GM18870 (cell line): ENCODE measurements at regions not wholly inside any gene's neighbourhood (a gene's known extent, or its start where the extent isn't known, plus 50 kb on each side); places are given as distances from the start of the nearest gene placed in this dataset.

ENCODE experiments used
- ATAC-seq: cut with Tn5 transposase; IDR thresholded peaks from one replicate; pipeline ENCODE4 v1.9.1; 2021; ENCODE audit warnings: moderate library complexity; ENCODE audit not compliant: unreplicated experiment

GRCh38 chr2:177314722-177315264 lies 50.3 kb upstream of the NFE2L2 start:
- no peak for ATAC-seq

DNA sequence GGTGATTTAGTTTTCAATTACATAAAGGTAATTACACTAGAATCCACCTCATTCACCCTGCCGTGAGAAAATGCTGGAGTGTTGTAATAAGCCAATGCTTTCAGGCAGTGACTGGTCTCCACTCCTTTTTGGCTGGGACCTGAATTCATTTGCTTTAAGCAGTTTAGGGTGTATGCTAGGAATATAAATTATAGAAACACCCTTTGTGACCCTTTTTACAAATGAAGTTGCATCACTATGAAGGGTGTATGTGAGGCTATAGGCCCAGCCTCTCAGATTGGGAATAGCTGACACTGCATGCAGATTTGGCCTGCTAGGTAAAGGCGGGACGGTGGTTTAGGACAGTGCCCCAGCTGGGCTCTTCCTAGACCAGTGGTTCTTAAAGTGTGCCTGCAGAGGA lies 50.8 kb upstream of the NFE2L2 start:
- no peak for ATAC-seq

GRCh38 chr2:177316756-177317155 lies 52.2 kb upstream of the NFE2L2 start:
- ATAC-seq: no peak

GRCh38 chr2:177317443-177317842 lies 52.9 kb upstream of the NFE2L2 start:
- no peak for ATAC-seq

GRCh38 chr2:177317857-177318256 lies 53.3 kb upstream of the NFE2L2 start:
- ATAC-seq: no peak

- ATAC-seq: no peak
Observed at GRCh38 chr2:177318613-177319012, 54.1 kb upstream of the NFE2L2 start.

DNA sequence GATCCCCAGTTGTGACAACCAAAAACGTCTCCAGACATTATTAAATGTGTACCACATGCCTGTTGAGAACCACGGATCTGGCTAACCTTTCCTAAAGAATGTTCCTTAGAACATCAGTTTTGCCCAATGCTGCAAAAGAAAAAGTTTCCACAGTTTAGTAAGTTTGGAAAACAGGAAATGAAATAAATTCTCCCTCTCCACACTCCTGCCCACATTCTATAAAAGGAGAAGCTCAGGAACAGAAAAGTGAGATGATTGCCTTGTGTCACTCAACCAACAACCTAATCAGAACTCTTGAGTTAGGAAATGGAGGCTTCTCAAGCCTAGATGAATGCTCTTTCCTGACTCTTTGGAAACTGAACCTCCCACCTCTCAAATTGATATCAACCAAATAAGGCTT lies 56.1 kb upstream of the NFE2L2 start:
- no peak for ATAC-seq

- ATAC-seq: no peak
Observed at GRCh38 chr2:177322801-177323261, 58.3 kb upstream of the NFE2L2 start.

- ATAC-seq: no peak
Observed at GRCh38 chr2:177324797-177325196, 60.3 kb upstream of the NFE2L2 start.

DNA sequence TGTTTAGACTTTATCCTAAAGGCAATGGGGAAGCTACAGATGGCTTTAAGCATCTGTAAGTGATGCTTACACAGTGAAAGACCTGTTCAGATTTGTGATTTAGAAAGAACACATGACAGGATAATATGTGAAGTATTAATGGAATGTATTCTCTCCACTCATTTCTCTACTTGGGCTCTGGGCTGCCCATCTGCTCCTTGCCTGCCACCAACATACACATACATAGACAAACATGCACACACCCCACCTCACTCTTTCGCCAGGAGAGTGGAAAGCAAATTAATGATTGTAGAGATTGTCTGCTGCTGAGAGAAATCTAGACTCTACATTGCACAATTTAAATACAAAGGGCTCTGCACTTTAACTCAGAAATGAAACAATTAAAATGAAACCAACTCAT lies 61.0 kb upstream of the NFE2L2 start:
- ATAC-seq: peak; percentile 53

DNA sequence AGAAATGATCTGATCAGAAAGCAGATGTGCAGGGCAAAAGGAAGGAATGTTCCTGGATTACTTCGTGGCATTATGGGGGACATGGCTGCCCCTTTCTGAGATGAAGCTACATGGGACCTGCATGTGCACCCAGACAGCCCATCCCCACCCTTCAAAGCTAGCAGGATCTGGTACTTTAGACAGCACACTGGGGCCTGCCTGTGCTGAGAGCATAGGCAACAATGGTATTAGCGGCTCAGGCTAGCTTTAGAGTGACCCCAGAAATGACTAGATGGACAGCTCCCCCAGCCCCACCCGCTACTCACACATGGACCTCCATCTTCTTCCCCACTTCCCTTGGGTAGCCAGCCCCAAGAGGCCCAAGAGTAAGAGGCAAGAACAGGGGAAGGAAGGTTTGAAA lies 61.5 kb upstream of the NFE2L2 start:
- no peak for ATAC-seq

GRCh38 chr2:177326591-177326990 lies 62.1 kb upstream of the NFE2L2 start:
- ATAC-seq: no peak

DNA sequence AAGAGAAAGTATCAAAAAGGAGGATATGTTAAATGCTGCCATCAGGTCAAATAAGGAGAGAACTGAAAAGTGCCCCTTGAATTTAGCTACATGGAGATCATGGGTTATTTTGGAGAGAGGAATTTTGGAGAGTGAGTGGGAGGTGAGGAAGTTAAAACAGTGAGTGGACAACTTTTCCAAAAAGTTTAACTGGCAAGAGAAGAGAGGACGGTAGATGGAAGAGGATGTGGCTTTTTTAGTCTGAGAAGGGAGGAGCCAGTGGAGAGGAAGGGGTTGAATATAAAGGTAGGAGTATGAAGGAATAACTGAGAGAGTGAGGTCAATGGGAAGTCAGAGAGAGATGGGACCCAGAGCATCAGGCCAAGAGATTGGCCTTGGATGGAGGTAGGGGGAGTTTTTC lies 62.5 kb upstream of the NFE2L2 start:
- ATAC-seq: no peak

DNA sequence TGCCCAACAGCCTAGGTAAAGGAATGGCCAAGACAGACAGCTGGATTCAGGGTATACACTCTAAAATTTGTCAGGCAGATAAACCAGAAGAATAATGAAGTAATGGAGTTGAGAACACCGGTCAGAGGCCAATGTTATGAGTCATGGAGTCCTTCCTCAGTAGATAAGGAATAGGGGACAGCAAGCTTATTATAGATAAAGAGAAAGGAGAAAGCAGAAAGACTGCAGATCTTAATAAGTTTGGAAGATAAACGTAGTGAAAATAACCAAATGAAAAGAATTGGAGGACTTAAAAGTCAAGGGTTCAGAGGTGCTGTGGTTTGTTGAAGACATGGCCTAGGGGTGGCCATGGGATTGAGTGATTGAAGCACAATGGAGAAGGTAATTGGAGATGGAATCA lies 63.5 kb upstream of the NFE2L2 start:
- no peak for ATAC-seq

DNA sequence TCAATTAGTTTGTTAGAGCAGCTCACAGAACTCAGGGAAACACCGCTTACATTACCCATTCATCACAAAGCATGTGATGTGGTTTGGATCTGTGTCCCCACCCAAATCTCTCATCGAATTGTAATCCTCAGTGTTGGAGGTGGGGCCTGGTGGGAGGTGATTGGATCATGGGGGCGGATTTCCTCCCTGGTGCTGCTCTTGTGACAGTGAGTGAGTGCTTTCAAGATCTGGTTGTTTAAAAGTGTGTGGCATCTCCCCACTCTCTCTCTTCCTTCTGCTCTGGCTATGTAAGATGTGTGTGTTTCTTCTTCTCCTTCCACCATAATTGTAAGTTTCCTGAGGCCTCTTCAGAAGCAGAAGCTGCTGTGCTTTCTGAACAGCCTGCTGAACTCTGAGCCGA lies 63.5 kb upstream of the AGPS start:
- no peak for ATAC-seq

GRCh38 chr2:177331466-177331997 lies 61.0 kb upstream of the AGPS start:
- ATAC-seq: no peak

DNA sequence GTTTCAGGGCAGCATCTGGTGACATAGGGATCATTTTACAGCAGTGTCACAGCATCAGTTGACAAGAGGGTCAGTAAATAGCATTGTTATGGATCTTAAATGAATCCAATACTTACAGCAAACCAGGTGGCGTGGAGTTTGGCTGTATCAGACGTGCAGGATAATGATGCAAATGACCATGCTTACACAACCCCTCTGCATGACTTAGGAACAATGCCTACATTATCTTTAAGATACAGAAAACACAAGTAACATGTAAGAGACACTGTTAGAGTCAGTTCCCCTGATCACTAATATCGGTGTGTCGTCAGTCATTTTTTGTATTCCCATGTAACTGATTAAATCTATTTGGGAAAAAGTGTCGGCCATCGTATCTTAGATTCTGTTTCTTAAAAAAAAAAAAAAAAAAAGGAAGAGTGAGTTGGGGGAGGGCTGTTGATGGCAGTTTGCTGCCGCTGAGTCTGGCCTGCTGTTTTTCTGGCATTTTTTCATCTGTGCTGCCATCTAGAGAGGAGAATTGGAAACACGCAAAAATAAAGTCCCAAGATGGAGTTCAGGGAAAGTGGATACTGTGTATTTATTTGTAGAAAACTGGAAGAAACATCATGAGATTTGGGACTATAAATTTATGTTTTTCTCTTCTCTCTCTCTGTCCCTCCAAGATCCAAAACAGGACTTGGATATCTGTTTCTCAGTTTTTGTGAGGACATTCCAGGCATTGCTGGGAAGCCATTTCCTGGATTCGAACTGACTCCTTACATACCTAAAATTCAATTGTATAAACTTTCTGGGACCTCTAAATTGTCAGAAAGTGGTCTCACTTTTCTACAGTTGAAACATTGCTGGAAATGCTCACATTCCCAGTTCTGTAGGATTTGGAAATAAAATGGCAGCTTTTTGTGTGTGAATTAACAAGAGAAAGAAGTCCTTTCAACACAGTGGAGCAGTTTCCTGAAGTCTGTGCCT lies 60.3 kb upstream of the AGPS start:
- no peak for ATAC-seq

DNA sequence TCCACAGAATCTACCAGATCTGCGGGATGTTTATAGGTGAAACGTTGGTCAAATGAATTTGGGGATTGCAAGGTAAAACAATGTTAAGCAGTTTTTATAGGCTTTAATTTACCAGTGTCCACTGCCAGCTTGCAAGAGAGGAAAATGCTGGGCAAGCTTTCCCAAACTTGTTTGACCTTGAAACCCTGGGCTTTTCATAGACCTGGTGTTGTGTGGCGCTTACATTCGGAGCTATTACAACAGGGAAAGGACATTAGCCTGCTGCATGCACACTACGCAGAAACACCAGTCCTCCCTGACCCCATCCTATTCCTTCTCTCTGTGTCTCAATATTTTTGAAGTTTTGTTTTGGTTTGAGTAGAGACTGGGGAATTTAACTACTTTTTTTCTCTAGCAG lies 59.6 kb upstream of the AGPS start:
- no peak for ATAC-seq

GRCh38 chr2:177334940-177335543 lies 57.5 kb upstream of the AGPS start:
- ATAC-seq: no peak

DNA sequence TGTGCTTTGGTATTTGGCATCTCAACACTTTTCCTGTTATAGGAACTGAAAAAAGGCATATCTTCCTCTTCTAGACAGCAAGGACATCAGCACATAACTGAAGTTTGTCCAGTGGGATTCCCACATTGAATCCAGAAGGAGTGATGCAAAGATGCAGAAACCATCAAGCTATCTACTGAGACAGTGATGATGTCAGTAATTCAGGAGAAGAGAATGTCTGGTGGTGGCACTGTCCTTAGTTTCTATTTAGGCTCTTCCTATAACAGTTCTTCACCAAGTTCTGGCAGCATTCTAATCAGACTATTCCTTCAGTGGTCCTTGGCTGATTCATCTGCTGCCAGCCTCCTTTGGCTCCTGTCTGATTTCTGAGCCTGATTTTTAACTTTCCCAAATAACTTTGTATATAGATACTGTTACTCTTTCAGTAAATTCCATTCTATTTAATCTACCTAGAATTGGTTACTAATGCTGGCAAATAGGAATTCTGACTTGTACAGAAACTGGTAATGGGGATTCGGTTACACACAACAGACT lies 56.6 kb upstream of the AGPS start:
- no peak for ATAC-seq

- no peak for ATAC-seq
Observed at GRCh38 chr2:177338177-177338721, 54.3 kb upstream of the AGPS start.
